ENCODE measurements at regions not wholly inside any gene's neighbourhood (a gene's known extent, or its start where the extent isn't known, plus 50 kb on each side); places are given as distances from the start of the nearest gene placed in this dataset.

DNA sequence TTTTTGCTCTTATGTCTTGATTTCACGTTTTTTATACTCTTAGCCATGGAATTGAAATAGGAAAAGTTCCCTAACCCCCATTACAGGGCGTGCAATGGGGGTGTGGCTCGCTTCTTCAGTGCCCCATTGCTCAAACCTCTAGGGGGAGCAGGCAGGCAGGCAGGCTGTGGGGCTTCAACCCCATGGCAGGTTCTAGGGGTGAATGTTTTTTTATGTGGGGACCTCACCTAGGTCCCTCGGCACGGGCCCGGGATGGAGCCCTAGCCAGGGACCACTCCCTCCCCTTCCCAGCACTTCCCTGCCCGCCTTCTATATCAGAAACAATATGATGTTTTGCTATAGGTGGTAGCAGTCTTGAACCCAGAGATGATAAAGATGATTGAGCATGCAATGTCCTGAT, 221.3 kb upstream of the SMC2 start:
- no peak for DNase-seq
- intact Hi-C loops (cut with DNase I), result no loop called here
- WGBS, 3 donors, result 81 to 85% (median 83%) methylated on average over 7 of the region's 7 CpGs
- TF ChIP-seq, protein P1, sequence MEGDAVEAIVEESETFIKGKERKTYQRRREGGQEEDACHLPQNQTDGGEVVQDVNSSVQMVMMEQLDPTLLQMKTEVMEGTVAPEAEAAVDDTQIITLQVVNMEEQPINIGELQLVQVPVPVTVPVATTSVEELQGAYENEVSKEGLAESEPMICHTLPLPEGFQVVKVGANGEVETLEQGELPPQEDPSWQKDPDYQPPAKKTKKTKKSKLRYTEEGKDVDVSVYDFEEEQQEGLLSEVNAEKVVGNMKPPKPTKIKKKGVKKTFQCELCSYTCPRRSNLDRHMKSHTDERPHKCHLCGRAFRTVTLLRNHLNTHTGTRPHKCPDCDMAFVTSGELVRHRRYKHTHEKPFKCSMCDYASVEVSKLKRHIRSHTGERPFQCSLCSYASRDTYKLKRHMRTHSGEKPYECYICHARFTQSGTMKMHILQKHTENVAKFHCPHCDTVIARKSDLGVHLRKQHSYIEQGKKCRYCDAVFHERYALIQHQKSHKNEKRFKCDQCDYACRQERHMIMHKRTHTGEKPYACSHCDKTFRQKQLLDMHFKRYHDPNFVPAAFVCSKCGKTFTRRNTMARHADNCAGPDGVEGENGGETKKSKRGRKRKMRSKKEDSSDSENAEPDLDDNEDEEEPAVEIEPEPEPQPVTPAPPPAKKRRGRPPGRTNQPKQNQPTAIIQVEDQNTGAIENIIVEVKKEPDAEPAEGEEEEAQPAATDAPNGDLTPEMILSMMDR (IDR thresholded peaks at IDR 0.05), result no peak
- TF ChIP-seq EP300 (IDR thresholded peaks at IDR 0.05) (no peak), POLR2A (IDR thresholded peaks at IDR 0.05) (no peak)
- Histone ChIP-seq H3K36me3 (no peaks in the 10 kb centered on the region), H3K4me3 (no peak overlapping the region), H3K4me1 (ENCODE audit: insufficient read depth) (no peaks in the 10 kb centered on the region), H3K9me3 (no peaks in the 10 kb centered on the region), H3K27me3 (no peaks in the 10 kb centered on the region), H3K27ac (no peak overlapping the region)

DNA sequence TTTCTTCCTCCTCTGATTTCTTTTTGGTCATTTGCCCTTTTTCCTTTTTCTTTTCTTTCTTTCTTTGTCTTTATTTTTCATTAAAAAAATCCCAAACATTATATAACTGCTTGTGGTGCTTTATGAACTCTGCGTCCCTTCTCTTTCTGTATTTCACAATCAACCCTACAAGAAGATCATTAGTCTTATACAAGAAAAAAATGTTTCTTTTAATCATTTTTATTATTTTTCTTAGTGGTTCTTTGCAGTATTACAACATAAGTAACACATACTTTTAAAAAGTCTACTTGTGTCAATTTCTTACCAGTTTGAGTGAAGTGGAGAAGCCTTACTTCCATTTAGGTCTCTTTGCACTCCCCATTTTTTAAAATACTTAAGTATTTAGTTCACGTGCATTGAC, 212.7 kb upstream of the SMC2 start:
- Histone ChIP-seq H3K4me3 (no peak overlapping the region), H3K9me3 (no peaks in the 10 kb centered on the region), H3K4me1 (ENCODE audit: insufficient read depth) (no peaks in the 10 kb centered on the region), H3K27me3 (no peaks in the 10 kb centered on the region), H3K27ac (no peak overlapping the region), H3K36me3 (no peaks in the 10 kb centered on the region)
- intact Hi-C loops (cut with DNase I), result no loop called here
- WGBS, 3 donors, result 84 to 92% (median 92%) methylated on average over 2 of the region's 2 CpGs
- TF ChIP-seq, protein P1 (IDR thresholded peaks at IDR 0.05), result no peak
- TF ChIP-seq EP300 (IDR thresholded peaks at IDR 0.05), result no peak
- no peak for TF ChIP-seq POLR2A (IDR thresholded peaks at IDR 0.05)
- no peak for DNase-seq

DNA sequence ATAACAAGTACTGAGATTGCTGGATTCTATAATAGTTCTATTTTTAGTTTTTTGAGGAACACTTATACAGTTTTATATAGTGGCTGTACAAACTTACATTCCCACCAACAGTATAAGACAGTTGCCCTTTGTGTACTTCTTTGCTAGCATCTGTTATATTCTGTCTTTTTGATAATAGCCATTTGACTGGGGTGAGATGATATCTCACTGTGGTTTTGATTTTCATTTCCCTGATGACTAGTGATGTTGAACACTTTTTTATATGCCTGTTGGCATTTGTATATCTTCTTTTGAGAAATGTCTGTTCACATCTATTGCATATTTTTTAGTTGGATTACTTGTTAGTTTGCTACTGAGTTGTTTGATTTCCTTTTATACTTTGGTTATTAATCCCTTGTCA, 204.1 kb upstream of the SMC2 start:
- no peaks in the 10 kb centered on the region for H3K9me3 ChIP-seq
- H3K36me3 ChIP-seq, result no peaks in the 10 kb centered on the region
- intact Hi-C loops (cut with DNase I), result no loop called here
- H3K27me3 ChIP-seq, result no peaks in the 10 kb centered on the region
- H3K27ac ChIP-seq, result no peak overlapping the region
- DNase-seq, result no peak
- no peaks in the 10 kb centered on the region for H3K4me1 ChIP-seq (ENCODE audit: insufficient read depth)
- TF ChIP-seq EP300 (IDR thresholded peaks at IDR 0.05) (no peak), POLR2A (IDR thresholded peaks at IDR 0.05) (no peak)
- TF ChIP-seq, protein P1 (IDR thresholded peaks at IDR 0.05), result no peak
- H3K4me3 ChIP-seq, result no peak overlapping the region

DNA sequence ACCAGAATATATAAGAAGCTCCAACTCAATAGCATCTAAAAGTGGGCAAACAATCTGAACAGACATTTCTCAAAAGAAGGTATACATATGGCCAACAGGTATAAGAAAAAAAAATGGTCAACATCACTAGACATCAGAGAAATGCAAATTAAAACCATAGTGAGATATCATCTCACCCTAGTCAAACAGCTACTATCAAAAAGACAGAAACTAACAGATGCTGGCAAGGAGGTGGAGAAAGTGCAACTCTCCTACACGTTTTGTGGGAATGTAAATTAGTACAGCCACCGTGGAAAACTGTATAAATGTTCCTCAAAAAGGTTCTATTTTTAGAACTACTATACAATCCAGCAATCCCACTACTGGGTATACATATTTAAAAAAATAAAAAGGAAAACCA, 199.9 kb upstream of the SMC2 start:
- H3K4me1 ChIP-seq (ENCODE audit: insufficient read depth), result no peaks in the 10 kb centered on the region
- 25 to 34% (median 27%) methylated on average over 2 of the region's 2 CpGs for WGBS, 3 donors
- no peak for DNase-seq
- TF ChIP-seq EP300 (IDR thresholded peaks at IDR 0.05), result no peak
- TF ChIP-seq, protein P1 (IDR thresholded peaks at IDR 0.05), result no peak
- TF ChIP-seq POLR2A (IDR thresholded peaks at IDR 0.05), result no peak
- H3K9me3 ChIP-seq, result no peaks in the 10 kb centered on the region
- H3K27ac ChIP-seq, result no peak overlapping the region
- H3K36me3 ChIP-seq, result no peaks in the 10 kb centered on the region
- no peaks in the 10 kb centered on the region for H3K27me3 ChIP-seq
- intact Hi-C loops (cut with DNase I), result no loop called here
- no peak overlapping the region for H3K4me3 ChIP-seq

DNA sequence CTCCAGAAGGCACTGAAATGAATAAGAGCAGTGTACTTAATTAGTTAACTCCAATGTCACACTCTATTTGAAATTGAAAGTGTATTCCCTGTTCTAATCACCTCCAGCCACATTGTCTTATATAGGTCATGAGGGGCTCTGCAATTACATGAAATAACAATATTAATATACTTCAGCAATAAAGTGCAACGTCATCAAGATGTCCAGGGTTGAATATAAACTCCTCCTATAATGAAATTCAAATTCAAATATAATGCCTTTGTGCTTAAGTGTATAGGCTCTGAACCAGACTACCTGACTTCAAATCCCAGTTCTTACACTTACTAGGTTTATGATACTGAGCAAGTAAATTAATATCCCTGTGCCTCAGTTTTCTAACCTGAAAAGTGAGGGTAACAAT, 195.6 kb upstream of the SMC2 start:
- no peaks in the 10 kb centered on the region for H3K27me3 ChIP-seq
- DNase-seq, result no peak
- 31 to 56% (median 35%) methylated on average over 1 of the region's 1 CpG for WGBS, 3 donors
- H3K9me3 ChIP-seq, result no peaks in the 10 kb centered on the region
- no peaks in the 10 kb centered on the region for H3K36me3 ChIP-seq
- no peaks in the 10 kb centered on the region for H3K4me1 ChIP-seq (ENCODE audit: insufficient read depth)
- intact Hi-C loops (cut with DNase I), result no loop called here
- no peak overlapping the region for H3K27ac ChIP-seq
- no peak for TF ChIP-seq POLR2A (IDR thresholded peaks at IDR 0.05)
- TF ChIP-seq EP300 (IDR thresholded peaks at IDR 0.05), result no peak
- TF ChIP-seq, protein P1 (IDR thresholded peaks at IDR 0.05), result no peak
- no peak overlapping the region for H3K4me3 ChIP-seq
